NB4 (cell line): ENCODE measurements at regions not wholly inside any gene's neighbourhood (a gene's known extent, or its start where the extent isn't known, plus 50 kb on each side); places are given as distances from the start of the nearest gene placed in this dataset.

Source experiments
- POLR2A ChIP-seq: IDR thresholded peaks from 2 replicates; pipeline ENCODE4 v1.6.1; 2011; ENCODE audit warnings: mild to moderate bottlenecking; ENCODE audit not compliant: insufficient read length; ENCODE audit errors: extremely low read depth
- TF ChIP-seq, protein P1 (sequence below): IDR thresholded peaks from 2 replicates; pipeline ENCODE4 v1.6.1; 2011; ENCODE audit warnings: low read depth, low read length

DNA sequence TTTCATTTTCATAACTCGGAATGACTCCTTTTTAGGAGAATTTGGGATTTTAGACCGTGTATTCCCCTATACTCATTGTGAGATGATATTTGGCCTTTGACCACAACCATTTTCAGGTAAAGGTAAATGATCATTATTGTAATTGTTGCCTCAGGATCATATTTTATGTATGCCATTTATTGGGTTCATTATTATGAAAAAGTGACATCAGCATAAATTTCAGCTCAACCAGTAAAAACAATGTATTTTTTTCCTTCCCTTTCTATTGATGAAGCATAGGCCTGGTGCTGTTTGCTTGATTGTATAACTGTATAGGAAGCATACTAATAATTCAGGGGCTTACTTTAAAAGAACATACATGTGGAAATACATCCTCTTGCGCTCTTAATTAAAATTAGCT lies 832.9 kb upstream of the FANCL start:
- TF ChIP-seq, protein P1, sequence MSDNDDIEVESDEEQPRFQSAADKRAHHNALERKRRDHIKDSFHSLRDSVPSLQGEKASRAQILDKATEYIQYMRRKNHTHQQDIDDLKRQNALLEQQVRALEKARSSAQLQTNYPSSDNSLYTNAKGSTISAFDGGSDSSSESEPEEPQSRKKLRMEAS, result no peak
- TF ChIP-seq POLR2A, result no peak
